ENCODE measurements at regions not wholly inside any gene's neighbourhood (a gene's known extent, or its start where the extent isn't known, plus 50 kb on each side); places are given as distances from the start of the nearest gene placed in this dataset.

DNA sequence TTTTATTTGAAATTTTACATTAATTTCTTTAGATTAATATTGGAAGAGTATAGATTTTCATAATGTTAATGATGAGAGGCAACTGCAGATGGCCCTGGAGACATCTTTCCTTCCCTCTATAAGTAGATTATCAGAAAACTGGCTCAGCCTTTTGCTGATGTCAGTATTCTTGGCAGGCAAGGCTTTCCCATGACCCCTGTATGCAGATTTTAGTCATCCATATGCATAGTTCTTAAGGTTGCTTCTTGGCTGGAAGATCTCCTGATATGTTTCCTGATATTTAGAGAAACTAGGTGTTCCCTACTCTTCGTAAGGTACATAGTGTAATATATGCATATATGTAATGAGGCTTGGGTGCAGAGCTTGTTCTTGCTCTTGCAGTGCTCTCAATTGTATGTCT is 911.4 kb downstream of the EPHA3 start:
- BruUV-seq (replicated peaks): no TSS peak
- Histone ChIP-seq H3K9ac (replicated peaks; ENCODE audit: extremely low read depth, insufficient read depth, low read length) (no peak overlapping the region), H3K4me1 (ENCODE audit: control insufficient read depth, extremely low read depth, insufficient read depth, low read length) (no peaks in the 10 kb centered on the region)

DNA sequence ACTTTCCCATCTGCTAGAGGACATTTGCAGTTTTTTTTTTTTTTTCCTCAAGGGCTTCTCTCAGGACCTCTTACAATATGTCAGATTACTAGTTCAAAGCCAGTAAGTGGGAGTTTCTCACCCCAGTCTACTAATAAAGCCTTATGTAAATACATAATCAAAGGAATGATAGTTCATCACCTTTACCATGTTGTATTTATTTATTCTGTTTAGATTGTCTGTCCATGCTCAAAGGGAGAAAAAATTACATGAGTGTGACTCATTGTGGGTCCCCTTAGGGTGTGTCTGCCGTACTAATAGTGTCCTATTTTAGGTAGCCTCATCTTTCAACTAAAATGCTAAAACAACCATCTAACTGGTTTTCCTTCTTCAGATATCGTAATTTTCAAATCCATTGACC is 917.6 kb downstream of the EPHA3 start:
- ChIA-PET CTCF (no interaction called here), POLR2A (interaction anchor here (0.7 kb wide), 1 partner anchor 33 kb away, joined by 5 read pairs; no protein-coding TSS in a partner anchor)
- TF ChIP-seq, protein P1, sequence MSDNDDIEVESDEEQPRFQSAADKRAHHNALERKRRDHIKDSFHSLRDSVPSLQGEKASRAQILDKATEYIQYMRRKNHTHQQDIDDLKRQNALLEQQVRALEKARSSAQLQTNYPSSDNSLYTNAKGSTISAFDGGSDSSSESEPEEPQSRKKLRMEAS (IDR thresholded peaks at IDR 0.05; ENCODE audit: insufficient read depth, insufficient read length): no peak
- TF ChIP-seq POLR2AphosphoS5 (IDR thresholded peaks at IDR 0.05; ENCODE audit: insufficient read depth, low read depth, low read length) (no peak), JUN (IDR thresholded peaks at IDR 0.05; ENCODE audit: borderline replicate concordance, insufficient read depth, insufficient read length, low read depth) (no peak), MYC (IDR thresholded peaks at IDR 0.05; ENCODE audit: low read depth, low read length) (no peak), EZH2 (IDR thresholded peaks at IDR 0.05; ENCODE audit: borderline replicate concordance, low read depth, low read length, severe bottlenecking) (no peak), GATA2 (IDR thresholded peaks at IDR 0.05; ENCODE audit: insufficient read depth, insufficient read length, low read depth, low read length) (no peak), POLR2A (IDR thresholded peaks at IDR 0.05; ENCODE audit: low read depth, low read length) (no peak), FOS (IDR thresholded peaks at IDR 0.05; ENCODE audit: borderline replicate concordance, insufficient read depth, low read length) (no peak)
- TF ChIP-seq, protein P2, sequence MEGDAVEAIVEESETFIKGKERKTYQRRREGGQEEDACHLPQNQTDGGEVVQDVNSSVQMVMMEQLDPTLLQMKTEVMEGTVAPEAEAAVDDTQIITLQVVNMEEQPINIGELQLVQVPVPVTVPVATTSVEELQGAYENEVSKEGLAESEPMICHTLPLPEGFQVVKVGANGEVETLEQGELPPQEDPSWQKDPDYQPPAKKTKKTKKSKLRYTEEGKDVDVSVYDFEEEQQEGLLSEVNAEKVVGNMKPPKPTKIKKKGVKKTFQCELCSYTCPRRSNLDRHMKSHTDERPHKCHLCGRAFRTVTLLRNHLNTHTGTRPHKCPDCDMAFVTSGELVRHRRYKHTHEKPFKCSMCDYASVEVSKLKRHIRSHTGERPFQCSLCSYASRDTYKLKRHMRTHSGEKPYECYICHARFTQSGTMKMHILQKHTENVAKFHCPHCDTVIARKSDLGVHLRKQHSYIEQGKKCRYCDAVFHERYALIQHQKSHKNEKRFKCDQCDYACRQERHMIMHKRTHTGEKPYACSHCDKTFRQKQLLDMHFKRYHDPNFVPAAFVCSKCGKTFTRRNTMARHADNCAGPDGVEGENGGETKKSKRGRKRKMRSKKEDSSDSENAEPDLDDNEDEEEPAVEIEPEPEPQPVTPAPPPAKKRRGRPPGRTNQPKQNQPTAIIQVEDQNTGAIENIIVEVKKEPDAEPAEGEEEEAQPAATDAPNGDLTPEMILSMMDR (IDR thresholded peaks at IDR 0.05; ENCODE audit: extremely low read depth in 1 of 2, insufficient read depth in 1 of 2, low read depth in 1 of 2, low read length in 2 of 2): no peak
- FAIRE-seq (no peak), DNase-seq (ENCODE audit: low read depth, low spot score) (no peak)
- Histone ChIP-seq H3K4me2 (ENCODE audit: insufficient read depth, low read length) (no peak overlapping the region), H3K27ac (ENCODE audit: insufficient read depth, low read depth, low read length) (no peak overlapping the region), H3K9ac (replicated peaks; ENCODE audit: extremely low read depth, insufficient read depth, low read length) (no peak overlapping the region), H3K9me1 (replicated peaks; ENCODE audit: control insufficient read depth, extremely low read depth, insufficient read depth, low read length) (no peaks in the 10 kb centered on the region), H3K9me3 (replicated peaks; ENCODE audit: control insufficient read depth, insufficient read depth, low read length) (peaks cover 6% of the 10 kb centered on the region), H3K27me3 (ENCODE audit: control insufficient read depth in 2 of 2, insufficient read depth in 2 of 2, low read length in 2 of 2) (no peaks in the 10 kb centered on the region), H3K79me2 (ENCODE audit: control insufficient read depth, insufficient read depth, low read length) (no peaks in the 10 kb centered on the region), H4K20me1 (replicated peaks; ENCODE audit: control insufficient read depth, extremely low read depth, insufficient read depth, low read length) (no peaks in the 10 kb centered on the region), H2AFZ (ENCODE audit: low read depth, low read length) (no peak overlapping the region), H3K36me3 (ENCODE audit: control insufficient read depth in 2 of 2, extremely low read depth in 1 of 2, insufficient read depth in 2 of 2, low read length in 2 of 2) (no peaks in the 10 kb centered on the region), H3K4me3 (replicated peaks in 1 of 3; ENCODE audit: insufficient read depth in 1 of 3, low read depth in 1 of 3, low read length in 3 of 3) (no peak overlapping the region), H3K4me1 (ENCODE audit: control insufficient read depth, extremely low read depth, insufficient read depth, low read length) (no peaks in the 10 kb centered on the region)
- dilution Hi-C loops (cut with MboI; ENCODE audit: extremely low pct_ligation_motif_present, low sequenced_read_pairs): no loop called here
- no TSS peak for BruUV-seq (replicated peaks)
- intact Hi-C loops (cut with micrococcal nuclease): no loop called here

More for the DNA sequence above, 911.4 kb downstream of the EPHA3 start:
- no peaks in the 10 kb centered on the region for H3K36me3 ChIP-seq (ENCODE audit: control insufficient read depth in 2 of 2, extremely low read depth in 1 of 2, insufficient read depth in 2 of 2, low read length in 2 of 2)
- H3K4me2 ChIP-seq (ENCODE audit: insufficient read depth, low read length): no peak overlapping the region
- no peaks in the 10 kb centered on the region for H3K9me1 ChIP-seq (replicated peaks; ENCODE audit: control insufficient read depth, extremely low read depth, insufficient read depth, low read length)
- ChIA-PET CTCF (no interaction called here), POLR2A (no interaction called here)
- H3K27ac ChIP-seq (ENCODE audit: insufficient read depth, low read depth, low read length): no peak overlapping the region
- H3K79me2 ChIP-seq (ENCODE audit: control insufficient read depth, insufficient read depth, low read length): no peaks in the 10 kb centered on the region
- no peak overlapping the region for H2AFZ ChIP-seq (ENCODE audit: low read depth, low read length)
- H3K9me3 ChIP-seq (replicated peaks; ENCODE audit: control insufficient read depth, insufficient read depth, low read length): peaks cover 7% of the 10 kb centered on the region
- H3K4me3 ChIP-seq (replicated peaks in 1 of 3; ENCODE audit: insufficient read depth in 1 of 3, low read depth in 1 of 3, low read length in 3 of 3): no peak overlapping the region
- DNase-seq (ENCODE audit: low read depth, low spot score) (no peak), FAIRE-seq (no peak)
- H4K20me1 ChIP-seq (replicated peaks; ENCODE audit: control insufficient read depth, extremely low read depth, insufficient read depth, low read length): no peaks in the 10 kb centered on the region
- intact Hi-C loops (cut with micrococcal nuclease) (no loop called here), dilution Hi-C loops (cut with MboI; ENCODE audit: extremely low pct_ligation_motif_present, low sequenced_read_pairs) (no loop called here)
- TF ChIP-seq, protein P2 (IDR thresholded peaks at IDR 0.05; ENCODE audit: extremely low read depth in 1 of 2, insufficient read depth in 1 of 2, low read depth in 1 of 2, low read length in 2 of 2): no peak
- TF ChIP-seq MYC (IDR thresholded peaks at IDR 0.05; ENCODE audit: low read depth, low read length) (no peak), POLR2A (IDR thresholded peaks at IDR 0.05; ENCODE audit: low read depth, low read length) (no peak), FOS (IDR thresholded peaks at IDR 0.05; ENCODE audit: borderline replicate concordance, insufficient read depth, low read length) (no peak)
- no peaks in the 10 kb centered on the region for H3K27me3 ChIP-seq (ENCODE audit: control insufficient read depth in 2 of 2, insufficient read depth in 2 of 2, low read length in 2 of 2)

All from endothelial cell of umbilical vein (primary cell).